CD4-positive, alpha-beta memory T cell (primary cell): ENCODE measurements at regions not wholly inside any gene's neighbourhood (a gene's known extent, or its start where the extent isn't known, plus 50 kb on each side); places are given as distances from the start of the nearest gene placed in this dataset.

Experiments
- CTCF ChIA-PET: fragments of 350-600 bp; sonication (Branson Sonifier 250); formaldehyde crosslinking; loops from one replicate; lab custom pipeline; 2021; ENCODE audit warnings: inconsistent platforms; ENCODE audit not compliant: partially characterized antibody; lab: Charles Lee
- POLR2A ChIA-PET: fragments of 350-600 bp; sonication (Branson Sonifier 250); formaldehyde crosslinking; loops from one replicate; lab custom pipeline; 2021; ENCODE audit not compliant: partially characterized antibody; lab: Charles Lee
- DNase-seq, 5 donors: peaks; one replicate each; pipeline versions ENCODE4 v3.0.0 to v3.0.0-alpha.2; 2020 to 2022; ENCODE audit warnings: mixed read lengths in 1 of 5
- H3K27ac ChIP-seq: one replicate; pipeline ENCODE4 v1.7.0; 2013; ENCODE audit warnings: low read depth, low read length
- H3K27me3 ChIP-seq: 2 replicates; pipeline ENCODE4 v1.7.0; 2013; ENCODE audit warnings: mild to moderate bottlenecking, low read length, moderate library complexity; ENCODE audit not compliant: insufficient read depth
- H3K36me3 ChIP-seq: 2 replicates; pipeline ENCODE4 v1.7.0; 2013; ENCODE audit warnings: mild to moderate bottlenecking, low read length, moderate library complexity; ENCODE audit not compliant: insufficient read depth
- H3K4me1 ChIP-seq: 2 replicates; pipeline ENCODE4 v1.7.0; 2013; ENCODE audit warnings: mild to moderate bottlenecking, low read length, moderate library complexity; ENCODE audit not compliant: insufficient read depth
- H3K4me3 ChIP-seq, 2 donors: one replicate each; pipeline ENCODE4 v1.7.0; 2013; ENCODE audit warnings: low read length in 2 of 2, mild to moderate bottlenecking in 1 of 2
- H3K9me3 ChIP-seq, 2 donors: one replicate each; pipeline ENCODE4 v1.7.0; 2013; ENCODE audit warnings: low read length in 2 of 2, control low read depth in 1 of 2; ENCODE audit not compliant: control insufficient read depth in 1 of 2
- H3K27ac Mint-ChIP-seq, 7 donors: one replicate each; pipeline ENCODE4 v1.8.0; 2020 to 2021; ENCODE audit warnings: mixed read lengths in 7 of 7, mild to moderate bottlenecking in 6 of 7, inconsistent platforms in 3 of 7, moderate library complexity in 3 of 7
- H3K27me3 Mint-ChIP-seq, 2 donors: one replicate each; pipeline ENCODE4 v1.8.0; 2020 to 2021; ENCODE audit warnings: mixed read lengths in 2 of 2
- H3K36me3 Mint-ChIP-seq, 2 donors: one replicate each; pipeline ENCODE4 v1.8.0; 2020 to 2021; ENCODE audit warnings: mixed read lengths in 2 of 2, inconsistent platforms in 1 of 2, mild to moderate bottlenecking in 1 of 2
- H3K4me1 Mint-ChIP-seq, 4 donors: one replicate each; pipeline ENCODE4 v1.8.0; 2020 to 2021; ENCODE audit warnings: mixed read lengths in 4 of 4, mild to moderate bottlenecking in 1 of 4
- H3K4me3 Mint-ChIP-seq, 8 donors: one replicate each; pipeline ENCODE4 v1.8.0; 2020 to 2021; ENCODE audit warnings: mixed read lengths in 8 of 8, mild to moderate bottlenecking in 7 of 8, moderate library complexity in 6 of 8, inconsistent platforms in 3 of 8
- H3K9me3 Mint-ChIP-seq, 8 donors: one replicate each; pipeline ENCODE4 v1.8.0; 2020 to 2021; ENCODE audit warnings: mixed read lengths in 8 of 8, mild to moderate bottlenecking in 5 of 8, inconsistent platforms in 3 of 8, moderate library complexity in 1 of 8
- intact Hi-C: fragments of 100-400 bp; cut with micrococcal nuclease; formaldehyde crosslinking; loops from one replicate; pipeline ENCODE4 v1.15.1; 2023

GRCh38 chr3:95939235-95939809 is 875.1 kb upstream of the EPHA6 start:
- DNase-seq: no peak
- no peak overlapping the region for H3K27ac Mint-ChIP-seq
- intact Hi-C loops: no loop called here
- H3K27ac ChIP-seq: no peak overlapping the region
- no peaks in the 10 kb centered on the region for H3K27me3 ChIP-seq
- H3K4me1 ChIP-seq: no peaks in the 10 kb centered on the region
- POLR2A ChIA-PET: no interaction called here
- H3K36me3 Mint-ChIP-seq: no peaks in the 10 kb centered on the region
- no peaks in the 10 kb centered on the region for H3K4me1 Mint-ChIP-seq
- CTCF ChIA-PET: no interaction called here
- peaks cover 0 to 3% of the 10 kb centered on the region in 2 donors for H3K9me3 ChIP-seq
- H3K36me3 ChIP-seq: no peaks in the 10 kb centered on the region
- H3K27me3 Mint-ChIP-seq: no peaks in the 10 kb centered on the region
- no peak overlapping the region for H3K4me3 ChIP-seq
- H3K4me3 Mint-ChIP-seq: no peak overlapping the region
- peaks cover 0 to 6% (median 3%) of the 10 kb centered on the region in 8 donors for H3K9me3 Mint-ChIP-seq

- POLR2A ChIA-PET: no interaction called here
- no peak overlapping the region for H3K4me3 Mint-ChIP-seq
- no peaks in the 10 kb centered on the region for H3K36me3 ChIP-seq
- H3K27me3 Mint-ChIP-seq: no peaks in the 10 kb centered on the region
- peaks cover 0 to 2% (median 0%) of the 10 kb centered on the region in 8 donors for H3K9me3 Mint-ChIP-seq
- no peaks in the 10 kb centered on the region for H3K4me1 Mint-ChIP-seq
- no peaks in the 10 kb centered on the region for H3K27me3 ChIP-seq
- no peak overlapping the region for H3K27ac Mint-ChIP-seq
- H3K36me3 Mint-ChIP-seq: no peaks in the 10 kb centered on the region
- no peak overlapping the region for H3K27ac ChIP-seq
- intact Hi-C loops: no loop called here
- no peaks in the 10 kb centered on the region for H3K9me3 ChIP-seq
- DNase-seq: no peak
- CTCF ChIA-PET: no interaction called here
- H3K4me1 ChIP-seq: no peaks in the 10 kb centered on the region
- H3K4me3 ChIP-seq: no peak overlapping the region
Observed at GRCh38 chr3:95965704-95966336, 848.6 kb upstream of the EPHA6 start.

DNA sequence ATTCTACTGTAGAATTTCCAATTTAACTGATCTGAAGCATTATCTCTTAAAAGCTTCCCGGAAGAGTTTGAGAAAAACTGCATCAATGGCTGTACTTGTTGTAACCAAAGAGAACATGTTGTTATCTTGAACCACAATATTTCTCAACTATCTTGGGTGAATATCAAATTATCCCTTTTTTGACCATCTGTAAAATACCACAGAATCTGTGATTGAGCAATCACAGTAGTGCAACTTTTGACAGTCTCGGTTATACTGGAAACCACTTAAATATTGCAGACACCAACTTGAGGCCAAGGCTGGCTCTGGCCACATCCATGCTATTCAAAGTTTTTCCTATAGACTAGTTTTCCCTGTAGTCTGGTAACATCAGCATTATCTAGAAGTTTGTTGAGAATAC is 842.8 kb upstream of the EPHA6 start:
- H3K9me3 ChIP-seq: no peaks in the 10 kb centered on the region
- ChIA-PET CTCF (no interaction called here), POLR2A (no interaction called here)
- H3K4me3 Mint-ChIP-seq: no peak overlapping the region
- no peaks in the 10 kb centered on the region for H3K27me3 ChIP-seq
- no peaks in the 10 kb centered on the region for H3K27me3 Mint-ChIP-seq
- DNase-seq: no peak
- H3K36me3 Mint-ChIP-seq: no peaks in the 10 kb centered on the region
- H3K4me1 ChIP-seq: no peaks in the 10 kb centered on the region
- no peaks in the 10 kb centered on the region for H3K4me1 Mint-ChIP-seq
- no peak overlapping the region for H3K27ac ChIP-seq
- peaks cover 0 to 4% (median 3%) of the 10 kb centered on the region in 8 donors for H3K9me3 Mint-ChIP-seq
- H3K27ac Mint-ChIP-seq: no peak overlapping the region
- intact Hi-C loops: no loop called here
- H3K4me3 ChIP-seq: no peak overlapping the region
- H3K36me3 ChIP-seq: no peaks in the 10 kb centered on the region

GRCh38 chr3:95994338-95994737 is 820.1 kb upstream of the EPHA6 start:
- no peak overlapping the region for H3K27ac ChIP-seq
- no peaks in the 10 kb centered on the region for H3K36me3 Mint-ChIP-seq
- ChIA-PET CTCF (no interaction called here), POLR2A (no interaction called here)
- no peaks in the 10 kb centered on the region for H3K4me1 ChIP-seq
- no peaks in the 10 kb centered on the region for H3K36me3 ChIP-seq
- no peaks in the 10 kb centered on the region for H3K4me1 Mint-ChIP-seq
- no peak for DNase-seq
- no peak overlapping the region for H3K4me3 Mint-ChIP-seq
- no peaks in the 10 kb centered on the region for H3K27me3 ChIP-seq
- no peaks in the 10 kb centered on the region for H3K9me3 ChIP-seq
- H3K4me3 ChIP-seq: no peak overlapping the region
- peaks cover 0 to 8% (median 2%) of the 10 kb centered on the region in 8 donors for H3K9me3 Mint-ChIP-seq
- H3K27ac Mint-ChIP-seq: no peak overlapping the region
- H3K27me3 Mint-ChIP-seq: no peaks in the 10 kb centered on the region
- intact Hi-C loops: no loop called here

DNA sequence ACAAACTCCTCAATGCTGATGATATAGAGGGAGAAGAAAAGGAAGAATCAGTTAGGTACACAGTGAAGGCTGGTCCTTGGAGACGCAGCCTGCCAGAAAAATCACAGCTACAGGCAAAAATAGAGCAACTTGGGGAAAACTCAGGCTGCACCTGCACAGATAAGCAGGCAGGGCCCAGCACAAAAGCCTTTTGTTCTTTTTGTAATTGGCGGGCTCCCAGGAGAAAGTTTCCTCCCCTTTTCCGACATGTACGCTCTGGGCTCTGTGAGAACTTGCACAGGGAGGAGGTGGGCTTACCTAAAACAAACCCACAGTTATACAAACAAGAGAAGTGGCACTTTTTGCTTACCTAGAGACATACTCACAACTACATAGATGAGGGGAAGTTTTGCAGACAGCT is 813.4 kb upstream of the EPHA6 start:
- H3K9me3 ChIP-seq: no peaks in the 10 kb centered on the region
- no peaks in the 10 kb centered on the region for H3K36me3 ChIP-seq
- Mint-ChIP-seq H3K4me3 (no peak overlapping the region), H3K36me3 (no peaks in the 10 kb centered on the region), H3K4me1 (no peaks in the 10 kb centered on the region), H3K27ac (peak overlapping the region in 1 of 7 donors; percentile 36), H3K9me3 (peaks cover 0 to 8% (median 2%) of the 10 kb centered on the region in 8 donors), H3K27me3 (no peaks in the 10 kb centered on the region)
- no peak overlapping the region for H3K27ac ChIP-seq
- POLR2A ChIA-PET: no interaction called here
- intact Hi-C loops: no loop called here
- CTCF ChIA-PET: no interaction called here
- no peak overlapping the region for H3K4me3 ChIP-seq
- DNase-seq: no peak
- H3K27me3 ChIP-seq: no peaks in the 10 kb centered on the region
- H3K4me1 ChIP-seq: no peaks in the 10 kb centered on the region

DNA sequence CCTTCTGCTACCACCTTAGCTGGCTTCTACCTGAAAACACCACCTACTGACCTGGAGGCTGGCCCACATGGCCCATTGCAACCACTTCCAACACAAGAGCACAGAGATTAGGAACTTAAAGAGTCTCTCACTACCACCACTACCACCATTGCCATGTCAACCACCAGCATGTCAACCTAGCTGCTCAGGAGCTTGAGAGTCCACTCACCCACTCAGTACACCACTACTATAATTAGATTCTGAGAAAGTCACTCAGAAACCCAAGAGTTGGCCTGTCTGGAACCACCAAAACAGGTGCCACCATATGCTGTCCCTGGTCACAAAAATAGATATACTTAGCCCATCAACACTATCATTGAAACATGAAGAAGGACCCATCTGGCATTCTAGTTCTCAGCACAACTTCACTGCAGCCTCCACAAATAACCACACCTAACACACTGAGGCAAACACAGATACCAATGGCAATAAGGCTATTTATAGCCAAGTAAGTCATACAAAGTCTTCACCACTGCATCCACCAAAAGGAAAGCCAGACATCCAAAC is 806.7 kb upstream of the EPHA6 start:
- Mint-ChIP-seq H3K9me3 (peaks cover 0 to 13% (median 0%) of the 10 kb centered on the region in 8 donors), H3K27ac (no peak overlapping the region), H3K4me1 (no peaks in the 10 kb centered on the region), H3K27me3 (no peaks in the 10 kb centered on the region), H3K36me3 (no peaks in the 10 kb centered on the region), H3K4me3 (no peak overlapping the region)
- H3K4me1 ChIP-seq: no peaks in the 10 kb centered on the region
- no peaks in the 10 kb centered on the region for H3K36me3 ChIP-seq
- ChIA-PET CTCF (no interaction called here), POLR2A (no interaction called here)
- no peak overlapping the region for H3K4me3 ChIP-seq
- intact Hi-C loops: no loop called here
- DNase-seq: no peak
- H3K27me3 ChIP-seq: no peaks in the 10 kb centered on the region
- H3K27ac ChIP-seq: no peak overlapping the region
- no peaks in the 10 kb centered on the region for H3K9me3 ChIP-seq

- H3K9me3 Mint-ChIP-seq: peaks cover 0 to 10% (median 0%) of the 10 kb centered on the region in 8 donors
- no peak overlapping the region for H3K4me3 ChIP-seq
- H3K4me1 ChIP-seq: no peaks in the 10 kb centered on the region
- intact Hi-C loops: no loop called here
- H3K27me3 Mint-ChIP-seq: no peaks in the 10 kb centered on the region
- CTCF ChIA-PET: no interaction called here
- no peak overlapping the region for H3K27ac Mint-ChIP-seq
- DNase-seq: no peak
- H3K27me3 ChIP-seq: no peaks in the 10 kb centered on the region
- no peaks in the 10 kb centered on the region for H3K9me3 ChIP-seq
- H3K27ac ChIP-seq: no peak overlapping the region
- H3K36me3 ChIP-seq: no peaks in the 10 kb centered on the region
- H3K4me3 Mint-ChIP-seq: no peak overlapping the region
- H3K36me3 Mint-ChIP-seq: no peaks in the 10 kb centered on the region
- POLR2A ChIA-PET: no interaction called here
- H3K4me1 Mint-ChIP-seq: no peaks in the 10 kb centered on the region
Observed at GRCh38 chr3:96012939-96013338, 801.5 kb upstream of the EPHA6 start.
